MCF 10A (cell line): ENCODE measurements at regions not wholly inside any gene's neighbourhood (a gene's known extent, or its start where the extent isn't known, plus 50 kb on each side); places are given as distances from the start of the nearest gene placed in this dataset.

Experiments used
- BruUV-seq: library from RNA; stranded (reverse); fragments of 400-500 nt; replicated peaks from 2 replicates; lab custom pipeline; 2021; lab: Mats Ljungman, UMichigan
- CTCF ChIA-PET: fragments of 300-600 bp; sonication (Branson Sonifier 250); formaldehyde crosslinking; extraction: SDS; loops from one replicate; lab custom pipeline; 2021; ENCODE audit warnings: antibody characterized with exemption, inconsistent platforms; lab: Yijun Ruan, JAX
- POLR2A ChIA-PET: fragments of 300-600, 350-650 bp; sonication (Branson Sonifier 250); formaldehyde crosslinking; extraction: SDS; loops from one replicate; lab custom pipeline; 2020; ENCODE audit warnings: antibody characterized with exemption, inconsistent platforms; lab: Yijun Ruan, JAX
- DNase-seq: peaks from one replicate; pipeline ENCODE4 v3.0.0-alpha.2; 2018; ENCODE audit not compliant: unreplicated experiment
- H3K27ac Mint-ChIP-seq: one replicate; pipeline ENCODE4 v1.8.0; 2022; ENCODE audit warnings: mild to moderate bottlenecking, low read depth, mixed read lengths; ENCODE audit not compliant: unreplicated experiment
- H3K27me3 Mint-ChIP-seq: one replicate; pipeline ENCODE4 v1.8.0; 2022; ENCODE audit warnings: mixed read lengths; ENCODE audit not compliant: insufficient read depth, unreplicated experiment
- H3K36me3 Mint-ChIP-seq: one replicate; pipeline ENCODE4 v1.8.0; 2022; ENCODE audit warnings: mild to moderate bottlenecking, moderate library complexity, mixed read lengths; ENCODE audit not compliant: insufficient read depth, unreplicated experiment
- H3K4me1 Mint-ChIP-seq: one replicate; pipeline ENCODE4 v1.8.0; 2022; ENCODE audit warnings: mixed read lengths; ENCODE audit not compliant: insufficient read depth, unreplicated experiment
- H3K4me3 Mint-ChIP-seq: one replicate; pipeline ENCODE4 v1.8.0; 2022; ENCODE audit warnings: mild to moderate bottlenecking, moderate library complexity, mixed read lengths; ENCODE audit not compliant: unreplicated experiment
- H3K9me3 Mint-ChIP-seq: one replicate; pipeline ENCODE4 v1.8.0; 2022; ENCODE audit warnings: mixed read lengths; ENCODE audit not compliant: unreplicated experiment
- intact Hi-C: fragments of 100-400 bp; cut with micrococcal nuclease; formaldehyde crosslinking; loops from 2 replicates; pipeline ENCODE4 v1.14.1; 2022
- TF ChIP-seq, protein P1 (sequence below): fragments of 200-600 bp; IDR thresholded peaks from one replicate; pipeline ENCODE4 v1.8.0; 2022; ENCODE audit warnings: antibody characterized with exemption, mild to moderate bottlenecking; ENCODE audit not compliant: unreplicated experiment

DNA sequence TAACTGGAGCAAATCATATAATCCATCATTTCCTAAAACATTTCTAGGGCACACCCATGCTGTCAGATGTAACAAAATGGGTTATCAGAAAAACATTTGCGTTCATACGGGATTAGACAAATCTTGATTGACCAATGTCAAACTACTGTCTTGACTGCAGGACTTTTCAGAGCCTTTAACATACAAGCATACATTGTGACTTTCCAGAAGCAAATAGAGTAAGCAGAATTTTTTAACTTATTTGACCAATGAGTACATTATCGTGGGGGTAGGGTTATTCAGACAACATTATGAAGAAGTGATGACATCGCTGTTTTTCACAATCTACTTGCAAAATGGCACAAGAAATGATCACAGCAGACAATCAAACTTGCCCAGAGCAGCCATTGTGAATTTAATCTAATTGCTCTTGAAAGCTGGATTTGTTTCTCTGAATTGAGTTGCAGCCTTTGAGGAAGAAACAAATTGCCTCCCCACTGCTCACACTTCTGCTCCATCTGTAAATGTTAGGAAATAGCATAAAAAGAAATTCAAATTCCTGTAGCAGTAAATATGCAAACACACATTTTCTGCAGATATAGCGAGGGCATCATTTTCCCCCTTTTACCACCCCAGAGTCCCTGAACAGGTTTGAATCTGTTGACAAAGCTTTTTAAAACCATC, 133.0 kb upstream of the DOK5 start:
- no peak for DNase-seq
- CTCF ChIA-PET = no interaction called here
- no peaks in the 10 kb centered on the region for H3K36me3 Mint-ChIP-seq
- no peaks in the 10 kb centered on the region for H3K27me3 Mint-ChIP-seq
- peaks cover 28% of the 10 kb centered on the region for H3K4me1 Mint-ChIP-seq
- TF ChIP-seq, protein P1, sequence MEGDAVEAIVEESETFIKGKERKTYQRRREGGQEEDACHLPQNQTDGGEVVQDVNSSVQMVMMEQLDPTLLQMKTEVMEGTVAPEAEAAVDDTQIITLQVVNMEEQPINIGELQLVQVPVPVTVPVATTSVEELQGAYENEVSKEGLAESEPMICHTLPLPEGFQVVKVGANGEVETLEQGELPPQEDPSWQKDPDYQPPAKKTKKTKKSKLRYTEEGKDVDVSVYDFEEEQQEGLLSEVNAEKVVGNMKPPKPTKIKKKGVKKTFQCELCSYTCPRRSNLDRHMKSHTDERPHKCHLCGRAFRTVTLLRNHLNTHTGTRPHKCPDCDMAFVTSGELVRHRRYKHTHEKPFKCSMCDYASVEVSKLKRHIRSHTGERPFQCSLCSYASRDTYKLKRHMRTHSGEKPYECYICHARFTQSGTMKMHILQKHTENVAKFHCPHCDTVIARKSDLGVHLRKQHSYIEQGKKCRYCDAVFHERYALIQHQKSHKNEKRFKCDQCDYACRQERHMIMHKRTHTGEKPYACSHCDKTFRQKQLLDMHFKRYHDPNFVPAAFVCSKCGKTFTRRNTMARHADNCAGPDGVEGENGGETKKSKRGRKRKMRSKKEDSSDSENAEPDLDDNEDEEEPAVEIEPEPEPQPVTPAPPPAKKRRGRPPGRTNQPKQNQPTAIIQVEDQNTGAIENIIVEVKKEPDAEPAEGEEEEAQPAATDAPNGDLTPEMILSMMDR = no peak
- no peak overlapping the region for H3K27ac Mint-ChIP-seq
- H3K9me3 Mint-ChIP-seq = no peaks in the 10 kb centered on the region
- no TSS peak for BruUV-seq
- intact Hi-C loops = loop anchor here (10.0 kb wide), 1 partner anchor 88 kb away; no protein-coding TSS in a partner anchor
- H3K4me3 Mint-ChIP-seq = no peak overlapping the region
- POLR2A ChIA-PET = no interaction called here

GRCh38 chr20:54343099-54343498, 132.3 kb upstream of the DOK5 start:
- BruUV-seq = no TSS peak
- no peak overlapping the region for H3K4me3 Mint-ChIP-seq
- H3K36me3 Mint-ChIP-seq = no peaks in the 10 kb centered on the region
- H3K4me1 Mint-ChIP-seq = peaks cover 28% of the 10 kb centered on the region
- no peaks in the 10 kb centered on the region for H3K9me3 Mint-ChIP-seq
- H3K27ac Mint-ChIP-seq = no peak overlapping the region
- H3K27me3 Mint-ChIP-seq = no peaks in the 10 kb centered on the region
- no peak for DNase-seq
- ChIA-PET CTCF (no interaction called here), POLR2A (no interaction called here)
- intact Hi-C loops = loop anchor here (10.0 kb wide), 1 partner anchor 88 kb away; no protein-coding TSS in a partner anchor
- TF ChIP-seq, protein P1 = no peak

GRCh38 chr20:54343634-54344033, 131.8 kb upstream of the DOK5 start:
- H3K36me3 Mint-ChIP-seq = no peaks in the 10 kb centered on the region
- no TSS peak for BruUV-seq
- CTCF ChIA-PET = no interaction called here

DNA sequence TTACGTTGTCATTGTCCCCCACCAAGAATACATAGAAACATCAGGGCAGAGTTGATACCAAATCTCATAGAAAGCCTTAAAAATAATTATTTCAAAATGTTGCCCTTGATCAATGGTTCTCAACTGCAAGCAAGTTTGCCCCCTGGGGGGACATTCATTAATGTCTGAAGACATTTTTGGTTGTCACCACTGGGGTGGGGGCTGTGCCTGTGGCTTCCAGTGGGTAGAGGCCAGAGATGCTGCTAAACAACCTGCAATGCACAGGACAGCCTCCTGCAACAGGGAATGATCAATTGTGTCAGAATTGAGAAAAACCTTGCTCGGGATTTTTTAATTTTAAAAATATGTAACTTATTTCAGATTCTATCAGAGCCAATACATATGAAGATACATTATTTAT, 130.6 kb upstream of the DOK5 start:
- no TSS peak for BruUV-seq
- DNase-seq = no peak
- Mint-ChIP-seq H3K27ac (no peak overlapping the region), H3K9me3 (peaks cover 7% of the 10 kb centered on the region), H3K4me1 (peaks cover 32% of the 10 kb centered on the region), H3K36me3 (no peaks in the 10 kb centered on the region), H3K27me3 (no peaks in the 10 kb centered on the region), H3K4me3 (no peak overlapping the region)
- intact Hi-C loops = loop anchor here (10.0 kb wide), 1 partner anchor 90 kb away; no protein-coding TSS in a partner anchor
- TF ChIP-seq, protein P1 = no peak
- ChIA-PET CTCF (no interaction called here), POLR2A (no interaction called here)

More at GRCh38 chr20:54343634-54344033, 131.8 kb upstream of the DOK5 start:
- no peaks in the 10 kb centered on the region for H3K27me3 Mint-ChIP-seq
- POLR2A ChIA-PET = interaction anchor here (1.2 kb wide), 1 partner anchor 23 kb away, joined by 5 read pairs; no protein-coding TSS in a partner anchor
- TF ChIP-seq, protein P1 = no peak
- peaks cover 3% of the 10 kb centered on the region for H3K9me3 Mint-ChIP-seq
- intact Hi-C loops = loop anchor here (10.0 kb wide), 1 partner anchor 89 kb away; no protein-coding TSS in a partner anchor
- DNase-seq = no peak
- H3K4me3 Mint-ChIP-seq = no peak overlapping the region
- H3K4me1 Mint-ChIP-seq = peaks cover 28% of the 10 kb centered on the region
- H3K27ac Mint-ChIP-seq = no peak overlapping the region
